ENCODE measurements at regions not wholly inside any gene's neighbourhood (a gene's known extent, or its start where the extent isn't known, plus 50 kb on each side); places are given as distances from the start of the nearest gene placed in this dataset.

- Histone ChIP-seq H3K79me2 (ENCODE audit: control insufficient read depth in 1 of 2, insufficient read depth in 2 of 2, low read length in 2 of 2) (no peaks in the 10 kb centered on the region), H3K9ac (replicated peaks in 1 of 4; ENCODE audit: extremely low read depth in 1 of 4, low read depth in 3 of 4, low read length in 3 of 4) (no peak overlapping the region), H2AFZ (ENCODE audit: low read length) (no peak overlapping the region), H4K5ac (ENCODE audit: insufficient read length, low read depth, low read length) (no peak overlapping the region), H2BK15ac (ENCODE audit: low read length) (no peak overlapping the region), H2BK120ac (replicated peaks; ENCODE audit: low read depth, low read length) (no peak overlapping the region), H2AK5ac (ENCODE audit: low read depth, low read length) (no peak overlapping the region), H3K27ac (ENCODE audit: low read depth, low read length) (no peak overlapping the region), H4K20me1 (replicated peaks in 1 of 2; ENCODE audit: control insufficient read depth in 1 of 2, insufficient read depth in 2 of 2, low read length in 2 of 2) (no peaks in the 10 kb centered on the region), H3K4ac (replicated peaks; ENCODE audit: insufficient read length, low read depth, low read length) (no peak overlapping the region), H3K14ac (ENCODE audit: insufficient read length) (no peak overlapping the region), H3K56ac (replicated peaks; ENCODE audit: insufficient read length, low read depth, low read length) (no peak overlapping the region), H3K18ac (ENCODE audit: extremely low read depth, low read length) (no peak overlapping the region), H3K4me1 (replicated peaks in 1 of 4; ENCODE audit: control insufficient read depth in 3 of 4, insufficient read depth in 4 of 4, low read length in 3 of 4) (no peaks in the 10 kb centered on the region), H3K9me3 (ENCODE audit: insufficient read depth in 2 of 2, low read depth in 1 of 2, low read length in 1 of 2) (peaks cover 10 to 11% of the 10 kb centered on the region in 2 experiments; a peak in 3 of 4 replicates), H2BK20ac (ENCODE audit: low read length) (no peak overlapping the region), H4K91ac (replicated peaks; ENCODE audit: insufficient read length, low read length) (no peak overlapping the region), H3K23ac (ENCODE audit: insufficient read length) (no peak overlapping the region), H4K8ac (ENCODE audit: extremely low read depth, insufficient read depth, low read length) (no peak overlapping the region), H3K36me3 (ENCODE audit: control insufficient read depth in 2 of 4, insufficient read depth in 4 of 4, low read length in 3 of 4) (no peaks in the 10 kb centered on the region; a peak in 1 of 8 replicates), H2BK5ac (ENCODE audit: low read depth, low read length) (no peak overlapping the region), H3K4me2 (ENCODE audit: insufficient read depth in 1 of 2, low read depth in 2 of 2, low read length in 2 of 2) (no peak overlapping the region), H2BK12ac (ENCODE audit: low read depth, low read length) (no peak overlapping the region), H3K27me3 (replicated peaks in 1 of 4; ENCODE audit: control insufficient read depth in 3 of 4, extremely low read depth in 1 of 4, insufficient read depth in 3 of 4, low read length in 3 of 4) (no peaks in the 10 kb centered on the region), H3K23me2 (ENCODE audit: low read depth, low read length) (no peaks in the 10 kb centered on the region), H3K79me1 (ENCODE audit: low read depth, low read length) (no peaks in the 10 kb centered on the region), H3K4me3 (ENCODE audit: extremely low read depth in 1 of 4, insufficient read depth in 2 of 4, low read depth in 3 of 4, low read length in 4 of 4) (no peak overlapping the region)
- FAIRE-seq (no peak), DNase-seq (ENCODE audit: low read depth in 1 of 2, low spot score in 2 of 2) (no peak)
- ChIA-PET CTCF (ENCODE audit: partially characterized antibody) (interaction anchor here (0.7 kb wide), 1 partner anchor 164 kb away, joined by 3 read pairs; no protein-coding TSS in a partner anchor), POLR2A (ENCODE audit: partially characterized antibody) (no interaction called here)
- WGBS, 2 experiments (ENCODE audit: extremely low coverage in 1 of 2, insufficient coverage in 1 of 2, insufficient read length in 1 of 2, insufficient replicate concordance in 2 of 2, low coverage in 1 of 2, low lambda C conversion rate in 2 of 2, missing lambda C conversion rate in 1 of 2): 93% methylated on average over 1 of the region's 1 CpG; no CpG with 5 or more reads in 1 of the 2 experiments
- TF ChIP-seq ZNF274 (IDR thresholded peaks at IDR 0.05; ENCODE audit: borderline replicate concordance, extremely low read depth, low read length) (no peak), TCF12 (IDR thresholded peaks at IDR 0.05; ENCODE audit: low read depth, low read length) (no peak), RNF2 (IDR thresholded peaks at IDR 0.05; ENCODE audit: borderline replicate concordance, low read depth, low read length, missing control alignments, poor library complexity, severe bottlenecking) (no peak), CHD1 (IDR thresholded peaks at IDR 0.05; ENCODE audit: low read depth, low read length) (no peak), SP2 (IDR thresholded peaks at IDR 0.05; ENCODE audit: low read length) (no peak), KDM5A (IDR thresholded peaks at IDR 0.05; ENCODE audit: low read length) (no peak), BACH1 (IDR thresholded peaks at IDR 0.05; ENCODE audit: low read length) (no peak), EP300 (IDR thresholded peaks at IDR 0.05; ENCODE audit: borderline replicate concordance in 1 of 2, low read depth in 2 of 2, low read length in 2 of 2) (no peak), BCL11A (IDR thresholded peaks at IDR 0.05; ENCODE audit: low read depth in 2 of 2, low read length in 2 of 2) (no peak), GTF2F1 (IDR thresholded peaks at IDR 0.05; ENCODE audit: borderline replicate concordance, low read depth, low read length) (no peak), PHF8 (conservative IDR thresholded peaks at IDR 0.05; ENCODE audit: low read depth, low read length) (no peak)
- TF ChIP-seq, protein P1, sequence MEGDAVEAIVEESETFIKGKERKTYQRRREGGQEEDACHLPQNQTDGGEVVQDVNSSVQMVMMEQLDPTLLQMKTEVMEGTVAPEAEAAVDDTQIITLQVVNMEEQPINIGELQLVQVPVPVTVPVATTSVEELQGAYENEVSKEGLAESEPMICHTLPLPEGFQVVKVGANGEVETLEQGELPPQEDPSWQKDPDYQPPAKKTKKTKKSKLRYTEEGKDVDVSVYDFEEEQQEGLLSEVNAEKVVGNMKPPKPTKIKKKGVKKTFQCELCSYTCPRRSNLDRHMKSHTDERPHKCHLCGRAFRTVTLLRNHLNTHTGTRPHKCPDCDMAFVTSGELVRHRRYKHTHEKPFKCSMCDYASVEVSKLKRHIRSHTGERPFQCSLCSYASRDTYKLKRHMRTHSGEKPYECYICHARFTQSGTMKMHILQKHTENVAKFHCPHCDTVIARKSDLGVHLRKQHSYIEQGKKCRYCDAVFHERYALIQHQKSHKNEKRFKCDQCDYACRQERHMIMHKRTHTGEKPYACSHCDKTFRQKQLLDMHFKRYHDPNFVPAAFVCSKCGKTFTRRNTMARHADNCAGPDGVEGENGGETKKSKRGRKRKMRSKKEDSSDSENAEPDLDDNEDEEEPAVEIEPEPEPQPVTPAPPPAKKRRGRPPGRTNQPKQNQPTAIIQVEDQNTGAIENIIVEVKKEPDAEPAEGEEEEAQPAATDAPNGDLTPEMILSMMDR (IDR thresholded peaks at IDR 0.05; ENCODE audit: control extremely low read depth in 1 of 3, insufficient read depth in 1 of 3, low read depth in 1 of 3, low read length in 3 of 3): no peak
Measured at GRCh38 chr10:21195252-21195651, 298.1 kb upstream of the NEBL start.
